Hematopoietic multipotent progenitor cell treated with erythropoietin and hydrocortisone succinate and interleukin-3 and kit ligand, for 15 days (in vitro differentiated cells): ENCODE measurements at regions not wholly inside any gene's neighbourhood (a gene's known extent, or its start where the extent isn't known, plus 50 kb on each side); places are given as distances from the start of the nearest gene placed in this dataset.
"Not testable (repeated sequence)": the region's sequence is repeated elsewhere in the genome, so short reads cannot be mapped to it uniquely, and the experiment has no call there.

ENCODE experiments used
- DNase-seq: peaks from one replicate; pipeline ENCODE4 v3.0.0-alpha.2; 2015; ENCODE audit warnings: low spot score

DNA sequence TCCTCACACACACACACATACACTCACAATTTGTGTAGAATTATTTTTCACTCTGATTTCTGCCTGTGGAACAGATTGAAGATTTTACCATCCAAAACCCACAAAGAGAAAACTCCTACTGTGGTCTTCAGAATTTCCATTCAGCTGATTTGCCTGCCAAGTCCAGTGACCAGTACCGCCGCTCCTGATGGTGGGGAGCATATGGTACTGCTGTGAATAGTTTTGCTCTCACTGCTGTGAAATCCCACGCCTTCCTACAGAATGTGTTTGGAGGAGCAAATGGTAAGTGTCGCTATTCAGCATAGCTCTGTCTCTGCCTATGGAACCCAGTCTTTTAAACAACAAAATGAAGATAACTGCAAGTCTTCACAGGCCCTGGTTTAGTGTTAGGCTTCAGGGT, 629.5 kb downstream of the LMO4 start:
- no peak for DNase-seq

DNA sequence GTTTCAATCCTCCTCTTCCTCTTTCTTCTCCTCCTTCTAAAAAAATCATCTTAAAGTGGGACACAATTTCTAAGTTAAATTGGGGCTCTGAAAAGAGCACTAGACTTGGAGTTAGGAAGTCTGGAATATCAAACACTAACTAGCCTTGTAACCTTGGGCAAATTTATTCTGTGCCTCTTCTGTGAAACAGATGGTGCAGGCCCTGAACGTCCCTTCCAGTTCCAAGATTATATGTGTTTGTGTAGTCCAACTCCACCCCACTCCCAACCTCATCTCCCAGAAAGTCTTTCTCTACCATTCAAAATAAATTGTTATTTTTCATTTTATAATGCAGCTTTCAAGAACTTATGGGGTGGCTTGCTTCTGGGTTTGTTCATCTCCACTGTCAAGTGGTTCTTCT, 630.0 kb downstream of the LMO4 start:
- DNase-seq = no peak

DNA sequence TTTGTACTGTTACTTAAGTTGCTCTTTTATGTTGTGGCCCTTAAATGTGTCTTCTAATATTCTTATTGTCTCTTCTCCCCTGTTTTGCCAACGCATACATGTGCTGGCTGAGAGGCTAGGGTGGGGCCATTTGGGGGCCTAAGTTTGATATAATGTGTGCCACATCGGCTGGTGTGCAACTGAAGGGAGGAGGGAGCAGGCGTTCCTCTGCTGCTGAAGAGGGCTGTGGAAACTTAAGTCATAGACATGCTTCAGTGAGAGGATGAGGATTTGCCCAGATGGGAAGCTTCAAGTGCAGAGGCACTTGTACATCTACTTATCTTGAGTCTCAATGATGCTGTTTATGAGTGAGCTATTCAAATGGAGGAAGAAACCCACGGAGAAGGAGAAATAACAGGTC, 630.6 kb downstream of the LMO4 start:
- no peak for DNase-seq

DNA sequence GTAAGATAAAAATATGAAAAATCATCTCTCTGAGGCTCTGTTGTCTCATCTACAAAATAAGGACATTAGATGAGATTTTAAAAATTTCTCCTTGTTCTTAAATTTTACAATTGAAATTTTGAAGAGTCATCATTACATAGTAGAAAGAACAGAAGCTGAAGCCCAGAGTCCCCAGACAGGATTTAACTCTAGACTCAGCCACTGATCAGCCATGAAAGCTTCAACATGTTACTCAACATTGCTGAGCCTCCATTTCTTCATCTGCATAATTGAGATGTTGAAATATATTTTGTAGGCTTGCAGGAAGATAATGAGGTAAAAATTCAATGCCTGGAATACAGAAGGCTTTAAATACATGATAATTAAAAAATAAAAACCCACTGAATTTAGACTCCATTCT, 633.3 kb downstream of the LMO4 start:
- DNase-seq = no peak

DNA sequence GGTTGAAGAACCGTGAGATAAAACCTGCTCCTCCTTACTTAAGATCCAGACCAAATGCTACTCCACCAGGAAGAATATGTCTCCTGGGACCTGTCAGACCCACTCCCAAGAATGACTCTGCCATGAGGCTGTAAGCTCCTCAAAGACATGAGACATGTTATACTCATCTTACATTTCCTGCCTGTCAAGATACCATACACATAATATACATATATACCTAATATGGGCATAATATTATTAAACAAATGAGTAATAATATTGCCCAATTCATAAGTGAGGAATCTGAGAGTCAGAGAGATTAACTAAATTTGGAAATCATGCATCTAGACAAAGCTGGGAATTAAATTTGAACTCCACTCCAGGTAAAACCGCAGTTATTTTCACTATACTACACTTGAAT, 634.9 kb downstream of the LMO4 start:
- no peak for DNase-seq

DNA sequence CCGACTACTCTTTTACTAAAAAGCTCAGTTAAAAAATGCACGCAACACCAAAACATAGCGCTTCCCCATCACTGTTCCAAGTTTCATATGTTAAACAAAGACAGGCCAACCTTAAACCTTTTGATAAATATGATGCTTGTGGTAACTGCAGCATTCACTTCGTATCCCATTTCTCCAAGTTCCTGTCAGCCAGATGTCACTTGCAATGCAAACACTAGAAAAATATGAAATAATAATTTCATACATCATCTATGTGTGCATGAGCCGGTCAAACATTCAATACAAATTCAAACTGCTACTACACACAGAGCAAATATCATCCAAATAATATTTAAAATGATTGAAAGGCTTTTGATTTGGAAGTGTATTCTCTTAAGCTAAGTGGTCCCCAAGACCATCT, 636.5 kb downstream of the LMO4 start:
- no peak for DNase-seq

DNA sequence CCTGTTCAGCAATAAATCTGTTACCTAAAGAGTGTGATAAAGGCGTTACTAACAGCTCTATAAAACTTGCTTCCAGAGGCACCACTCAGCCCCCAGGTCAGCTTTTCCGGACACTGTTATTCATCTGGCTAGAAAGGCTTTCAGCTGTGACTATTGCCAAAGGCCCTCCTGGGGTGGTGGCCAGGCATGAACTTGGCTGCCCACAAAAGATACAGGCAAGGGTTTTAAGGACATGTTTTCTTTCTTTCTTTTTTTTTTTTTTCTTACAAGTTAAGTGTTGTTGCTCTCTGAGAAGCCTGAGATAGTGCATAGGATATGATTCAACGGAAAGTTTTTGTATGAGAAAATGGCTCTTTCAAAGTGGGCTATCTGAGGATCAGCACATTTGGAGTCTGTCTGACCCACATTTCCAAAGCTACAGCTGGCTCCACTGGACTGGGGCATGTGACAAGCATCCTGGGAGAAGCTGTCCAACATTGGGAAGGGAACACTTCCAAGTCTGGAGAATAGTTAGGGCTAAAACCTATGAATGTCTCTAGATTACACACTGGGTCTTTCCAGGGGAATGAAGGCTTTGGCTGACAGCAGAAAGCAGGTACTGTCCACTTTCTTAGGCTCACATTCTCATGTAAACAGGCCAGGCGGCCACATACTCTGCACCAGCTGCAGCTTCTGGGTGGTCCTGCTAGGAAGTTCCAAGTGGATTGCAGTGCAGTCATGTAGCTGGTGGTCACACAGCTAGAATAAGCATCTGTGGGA, 639.7 kb downstream of the LMO4 start:
- no peak for DNase-seq

DNA sequence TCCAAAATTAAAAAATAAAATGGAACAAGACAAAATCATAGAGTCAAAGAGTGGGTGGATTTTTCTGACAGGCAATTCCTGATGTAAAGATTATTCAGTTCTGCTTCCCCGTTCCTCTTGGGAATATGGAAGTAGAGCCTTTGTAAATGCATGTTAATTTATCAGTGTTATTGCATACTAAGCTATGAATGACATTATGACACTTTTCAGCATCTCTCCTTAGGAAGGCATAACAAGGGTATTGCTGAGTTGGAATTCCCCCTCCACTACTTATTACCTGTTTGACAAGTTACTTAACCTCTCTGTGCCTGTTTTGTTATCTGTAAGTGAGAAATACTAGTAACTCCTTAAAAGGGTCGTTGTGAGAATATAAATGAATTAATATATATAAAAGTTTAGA, 640.4 kb downstream of the LMO4 start:
- no peak for DNase-seq

DNA sequence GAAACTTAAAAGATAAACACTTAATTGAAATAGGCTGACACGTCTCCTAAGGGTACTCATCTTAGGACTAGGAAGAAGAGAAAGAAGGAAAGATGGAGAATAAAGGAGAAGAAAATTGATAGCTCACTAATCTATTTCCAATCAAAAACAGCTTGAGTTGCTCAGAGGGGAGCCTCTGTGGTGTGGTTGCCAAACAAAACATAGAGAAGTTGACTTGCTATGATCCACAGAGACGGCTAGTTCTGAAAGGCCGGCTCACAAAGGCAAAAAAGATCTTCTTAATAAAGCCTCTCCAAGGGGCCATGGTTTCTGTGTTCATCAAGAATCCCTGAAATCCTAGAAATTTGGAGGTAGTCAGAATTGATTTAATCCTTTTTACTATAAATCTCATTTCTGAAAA, 644.1 kb downstream of the LMO4 start:
- DNase-seq = no peak

DNA sequence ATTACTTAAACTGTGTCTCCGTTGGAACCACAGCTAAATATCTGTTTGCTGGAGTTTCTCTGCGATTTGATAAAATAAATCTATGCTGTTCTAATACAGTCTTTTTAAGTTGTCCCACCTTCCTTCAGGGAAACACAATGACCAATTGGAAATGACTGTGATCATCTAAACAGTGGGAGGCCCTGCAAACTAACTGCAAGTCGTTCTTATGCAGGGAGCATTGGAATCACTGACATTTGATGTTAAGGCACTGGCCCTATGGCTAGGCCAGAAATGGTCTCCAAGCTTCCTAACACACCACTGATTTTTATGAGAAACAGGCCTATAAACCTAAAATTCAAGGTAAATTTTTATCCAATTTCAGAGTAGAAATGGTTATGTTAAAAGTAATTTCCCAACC, 645.2 kb downstream of the LMO4 start:
- no peak for DNase-seq

DNA sequence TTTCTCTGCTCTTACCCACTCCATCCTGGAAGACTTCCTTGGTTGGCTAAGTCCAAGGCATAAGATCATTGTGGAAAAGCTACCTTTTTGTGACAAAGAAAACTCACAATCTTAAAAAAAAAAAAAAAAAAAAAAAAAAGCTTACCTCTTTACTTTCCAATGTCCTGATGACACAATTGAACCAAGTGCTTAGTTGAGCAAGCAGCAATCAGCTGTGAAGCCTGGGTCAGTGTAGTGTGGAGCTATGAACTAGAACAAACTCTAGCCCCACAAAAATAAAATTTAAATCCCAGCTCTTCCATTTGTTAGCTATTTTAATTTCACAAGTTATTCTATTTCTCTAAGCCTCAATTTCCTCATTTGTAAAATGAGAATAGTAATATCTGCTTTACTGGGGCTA, 647.6 kb downstream of the LMO4 start:
- DNase-seq = no peak

DNA sequence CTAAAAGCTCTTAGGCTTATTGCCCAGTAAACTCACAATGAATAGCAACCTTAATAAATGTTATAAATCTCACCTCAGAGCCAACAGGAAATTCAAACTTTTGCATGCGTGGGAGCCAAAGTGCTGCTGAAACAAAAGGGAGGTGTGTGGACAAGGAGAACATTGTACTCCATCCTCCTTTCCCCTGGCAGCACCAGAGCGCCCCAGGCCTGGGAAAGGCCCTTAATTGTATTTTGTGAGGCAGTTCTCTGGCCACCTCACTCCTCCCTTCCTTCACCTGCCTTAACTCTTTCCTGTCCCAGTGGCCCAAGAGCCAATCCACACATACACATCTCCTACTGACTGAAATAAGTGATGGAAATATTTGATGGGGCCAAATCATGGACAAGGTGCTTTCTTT, 648.5 kb downstream of the LMO4 start:
- no peak for DNase-seq

DNA sequence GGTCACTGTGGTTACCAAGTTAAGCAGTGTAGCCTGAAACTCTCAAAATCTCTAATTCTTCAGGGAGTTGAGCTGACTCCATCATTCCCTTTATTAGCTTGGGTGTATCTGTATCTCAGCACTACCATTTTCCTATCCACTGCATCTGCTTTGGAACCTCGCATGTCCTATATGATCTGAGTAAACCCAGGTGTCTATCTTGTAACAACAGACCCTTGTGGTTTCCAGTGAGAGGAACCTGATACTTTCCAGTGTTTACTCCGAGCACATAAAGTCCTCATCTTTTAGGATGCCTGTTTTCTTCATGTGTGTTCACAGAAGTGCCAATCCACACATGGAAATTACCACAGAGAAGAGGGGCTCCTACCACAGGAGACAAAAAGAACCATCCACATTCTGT, 650.4 kb downstream of the LMO4 start:
- DNase-seq = no peak

DNA sequence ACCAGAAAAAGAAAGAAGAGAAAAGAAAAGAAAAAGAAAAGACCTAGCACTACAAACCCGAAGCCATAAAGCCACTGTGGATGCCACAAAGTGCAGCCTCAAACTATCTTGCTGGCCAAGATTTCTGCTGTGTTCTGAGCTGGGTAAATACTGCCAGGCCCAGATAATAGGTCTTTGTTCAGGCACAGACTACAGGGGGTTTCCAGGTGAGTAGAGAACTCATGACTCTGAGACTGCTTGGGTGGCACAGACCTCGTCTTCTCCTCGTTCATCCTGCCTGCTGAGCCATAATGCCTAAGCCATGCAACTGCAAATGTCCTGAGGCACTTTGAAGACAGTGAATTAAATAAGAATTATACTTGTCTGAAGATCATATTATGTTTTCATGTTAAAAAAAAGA, 651.8 kb downstream of the LMO4 start:
- DNase-seq = no peak

DNA sequence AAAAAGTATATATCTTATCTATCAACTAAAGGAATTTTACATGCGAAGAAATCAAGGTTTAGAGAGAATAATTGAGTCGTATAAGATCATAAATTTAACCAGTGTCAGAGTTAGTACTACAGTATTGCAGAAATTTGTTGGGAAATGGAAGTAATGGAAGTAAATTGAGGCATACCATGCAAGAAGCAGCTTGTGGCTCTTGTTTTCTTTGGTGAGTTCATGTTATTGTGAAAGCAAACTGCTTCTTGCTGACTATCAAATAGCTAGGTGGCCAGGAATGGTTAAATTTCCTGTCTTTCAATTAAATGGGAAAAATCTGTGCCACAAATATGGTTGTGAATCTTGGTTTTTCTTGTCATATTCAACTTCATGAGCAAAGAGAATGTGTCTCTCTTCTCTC, 652.7 kb downstream of the LMO4 start:
- no peak for DNase-seq

DNA sequence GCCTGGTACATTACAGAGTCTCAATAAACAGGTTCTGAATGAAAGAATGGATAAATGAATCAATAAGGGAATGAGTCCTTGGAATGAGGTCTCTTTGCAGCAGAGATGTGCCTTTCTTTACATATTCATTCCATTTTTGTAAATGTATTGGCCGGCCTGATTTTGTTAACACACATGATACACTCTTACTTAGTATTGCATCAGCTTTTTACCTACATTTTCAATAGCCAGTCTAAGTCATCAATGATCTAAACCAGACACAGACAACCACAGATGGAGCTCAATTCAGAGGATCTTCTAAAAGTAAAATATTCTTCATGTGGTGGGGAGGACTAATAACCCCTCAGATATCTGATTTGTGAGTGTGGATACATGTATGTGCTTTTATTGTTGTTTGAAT, 653.1 kb downstream of the LMO4 start:
- no peak for DNase-seq

DNA sequence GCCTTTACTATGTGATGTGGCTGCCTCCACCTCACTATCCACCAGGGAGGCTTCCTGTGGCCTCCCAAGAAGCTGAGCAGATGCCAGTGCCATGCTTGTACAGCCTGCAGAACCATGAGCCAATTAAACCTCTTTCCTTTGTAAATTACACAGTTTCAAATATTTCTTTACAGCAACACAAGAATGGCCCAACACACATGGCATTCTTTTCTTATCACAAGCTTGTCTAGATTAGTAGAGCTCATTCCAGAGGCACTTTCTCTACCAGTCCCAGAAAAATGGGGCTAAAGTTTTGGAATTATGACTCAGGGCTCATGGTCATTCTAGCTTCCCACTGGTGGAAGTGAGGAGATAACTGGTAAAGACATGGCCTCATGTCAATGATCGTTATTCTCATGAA, 655.2 kb downstream of the LMO4 start:
- no peak for DNase-seq

DNA sequence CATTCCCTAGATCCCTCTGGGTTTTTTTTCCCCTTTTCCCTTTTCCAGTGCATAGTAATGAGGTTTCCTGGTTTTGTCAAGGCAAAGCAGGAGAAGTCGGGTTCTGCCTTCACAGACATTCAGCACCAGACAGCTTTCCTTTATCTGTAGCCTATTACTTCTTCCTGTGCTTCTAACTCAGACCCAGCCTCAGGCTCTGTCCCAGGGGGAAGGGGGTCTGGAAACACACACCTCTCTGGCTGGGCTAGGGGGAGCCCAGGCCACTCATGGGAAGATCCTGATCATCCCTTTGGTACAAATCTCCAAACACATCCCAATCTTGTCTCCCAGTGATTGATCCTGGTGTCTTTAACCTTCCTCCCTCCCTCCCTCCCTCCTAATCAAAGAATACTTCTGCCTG, 656.4 kb downstream of the LMO4 start:
- DNase-seq = no peak

DNA sequence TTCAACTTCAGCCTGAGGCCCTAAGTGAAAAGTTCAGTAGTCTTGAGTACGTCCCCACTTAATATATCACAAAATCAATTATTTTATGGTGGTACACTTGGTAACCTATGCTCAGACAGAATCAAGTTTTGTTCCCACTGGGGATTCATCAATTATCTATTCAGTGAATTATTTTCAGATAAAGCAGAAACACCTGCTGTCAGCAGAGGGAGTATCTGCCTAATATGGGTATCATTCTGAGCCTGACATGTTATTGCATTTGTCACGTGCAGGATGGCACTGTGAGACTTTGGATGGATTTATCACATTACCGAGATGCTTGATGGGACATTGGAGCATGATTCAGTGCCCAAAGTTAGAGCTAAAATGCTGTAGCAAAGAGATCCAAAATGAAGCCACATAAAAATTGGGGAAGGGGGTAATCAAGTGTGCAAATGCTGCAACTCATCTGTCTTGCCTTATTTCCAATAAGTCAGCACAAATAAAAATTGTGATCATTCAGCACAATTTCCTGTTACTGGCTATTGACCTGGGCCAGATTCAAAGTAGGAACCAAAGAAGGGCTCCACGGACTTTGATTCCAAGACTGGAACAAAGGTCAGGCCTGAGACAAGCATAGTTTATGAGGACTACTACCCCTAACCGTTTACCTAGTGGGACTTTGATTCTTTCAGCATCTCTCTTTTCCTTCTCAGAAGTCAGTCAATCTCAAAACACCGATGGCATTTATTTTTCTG, 657.6 kb downstream of the LMO4 start:
- no peak for DNase-seq

DNA sequence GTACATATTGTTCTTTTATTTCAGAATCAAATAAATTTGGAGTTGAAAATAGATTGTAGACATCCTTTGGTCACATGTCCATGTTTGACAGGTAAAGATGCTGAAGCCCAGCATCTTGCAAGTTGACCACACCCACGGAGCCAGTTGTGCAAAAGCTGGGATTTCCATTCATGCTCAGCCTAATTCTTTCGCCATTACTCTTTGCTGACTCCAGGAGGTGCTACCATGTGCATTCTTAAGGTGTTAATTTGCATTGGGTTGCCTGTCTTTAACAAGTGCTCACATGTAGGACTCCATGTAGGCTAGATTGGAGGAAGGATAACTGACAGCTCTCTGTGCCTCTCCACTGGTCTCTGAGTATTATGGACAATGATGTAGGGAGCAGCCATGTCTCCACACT, 660.7 kb downstream of the LMO4 start:
- no peak for DNase-seq

DNA sequence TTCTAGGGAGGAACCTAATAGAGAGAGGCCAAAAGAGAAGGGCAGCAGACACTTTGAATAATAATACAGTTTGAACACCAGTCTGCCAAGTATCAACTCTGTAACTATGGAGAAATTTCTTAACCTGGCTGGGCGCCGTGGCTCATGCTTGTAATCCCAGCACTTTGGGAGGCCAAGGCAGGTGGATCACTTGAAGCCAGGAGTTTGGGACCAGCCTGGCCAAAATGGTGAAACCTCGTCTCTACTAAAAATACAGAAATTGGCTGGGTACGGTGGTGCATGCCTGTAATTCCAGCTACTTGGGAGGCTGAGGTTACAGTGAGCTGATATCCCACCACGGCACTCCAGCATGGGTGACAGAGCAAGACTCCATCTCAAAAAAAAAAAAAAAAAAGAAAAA, 663.9 kb downstream of the LMO4 start:
- not testable (repeated sequence) for DNase-seq

DNA sequence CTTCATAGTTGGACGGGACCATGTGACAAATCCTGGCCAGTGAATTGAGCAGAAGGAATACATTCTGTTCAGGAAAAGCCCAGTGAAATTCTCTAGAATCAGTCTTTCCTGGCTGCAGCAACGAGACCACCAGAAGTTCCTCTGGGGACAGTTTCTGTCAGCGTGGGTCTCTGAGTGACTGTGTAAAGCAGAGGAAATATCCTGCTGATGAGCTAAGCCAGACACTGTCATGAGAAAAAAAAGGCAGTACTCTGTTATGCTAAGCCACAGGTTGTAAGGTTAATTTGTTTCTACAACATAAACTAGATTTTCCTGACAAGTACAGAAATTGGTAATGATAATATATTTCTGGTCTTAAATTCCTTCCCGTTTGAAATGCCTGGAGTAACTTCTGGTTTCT, 664.4 kb downstream of the LMO4 start:
- no peak for DNase-seq

DNA sequence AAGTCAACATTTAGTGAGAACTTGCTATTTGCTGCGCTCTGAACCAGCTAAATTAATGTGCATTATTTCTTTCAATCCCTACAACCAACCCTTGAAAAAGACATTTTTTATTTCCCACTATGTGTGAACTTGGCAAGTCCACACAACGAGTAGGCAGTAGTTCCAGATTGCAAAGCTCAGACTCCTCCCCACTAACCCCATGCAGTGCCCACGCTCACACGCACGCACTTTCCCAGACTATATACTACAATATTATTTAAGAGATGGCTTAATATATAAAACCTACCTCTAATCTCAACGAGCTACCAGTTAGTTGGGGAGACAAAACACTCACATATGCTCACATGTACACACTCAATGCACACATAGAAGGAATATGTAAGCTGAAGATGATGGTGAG, 671.2 kb downstream of the LMO4 start:
- DNase-seq = no peak

DNA sequence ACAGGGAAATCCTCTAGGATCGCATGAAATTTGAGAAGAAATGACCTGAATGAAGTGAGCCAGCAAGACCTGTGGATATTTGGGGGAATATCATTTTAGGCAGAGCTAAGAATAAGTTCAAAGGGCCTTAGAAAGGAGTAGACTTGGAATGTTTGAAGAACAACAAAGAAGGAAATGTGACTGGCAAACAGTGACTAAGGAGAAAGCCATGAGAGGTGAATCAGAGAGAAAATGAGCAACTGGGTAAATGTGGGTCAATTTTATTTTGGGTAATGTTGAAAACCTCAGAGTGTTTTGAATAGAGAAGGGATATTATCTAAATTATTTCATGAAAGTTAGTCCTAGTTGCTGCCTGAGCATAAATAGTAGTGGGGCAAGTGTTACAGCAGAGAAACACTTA, 672.8 kb downstream of the LMO4 start:
- no peak for DNase-seq
